Fibroblast of pulmonary artery (primary cell): ENCODE measurements at regions not wholly inside any gene's neighbourhood (a gene's known extent, or its start where the extent isn't known, plus 50 kb on each side); places are given as distances from the start of the nearest gene placed in this dataset.

Source experiments
- DNase-seq: peaks from one replicate; pipeline ENCODE4 v3.0.0-alpha.2; 2010; ENCODE audit warnings: low read depth
- H3K4me3 ChIP-seq: replicated peaks from 2 replicates; pipeline ENCODE4 v1.5.1; 2011; ENCODE audit warnings: low read depth, mild to moderate bottlenecking, control low read depth, low read length, moderate library complexity
- CTCF ChIP-seq: IDR thresholded peaks from 2 replicates; pipeline ENCODE4 v1.5.1; 2011; ENCODE audit warnings: mild to moderate bottlenecking, control low read depth, low read length, inconsistent platforms; ENCODE audit errors: missing control alignments

- TF ChIP-seq CTCF: no peak
- H3K4me3 ChIP-seq: no peak overlapping the region
- DNase-seq: no peak
These were observed 587.2 kb downstream of the BUD13 start for GRCh38 chr11:116185551-116185950.

- no peak for DNase-seq
- no peak overlapping the region for H3K4me3 ChIP-seq
- no peak for TF ChIP-seq CTCF
These were observed 588.0 kb downstream of the BUD13 start for GRCh38 chr11:116184763-116185162.

GRCh38 chr11:116182356-116182966, 590.3 kb downstream of the BUD13 start:
- H3K4me3 ChIP-seq: no peak overlapping the region
- DNase-seq: no peak
- TF ChIP-seq CTCF: no peak

- no peak for TF ChIP-seq CTCF
- H3K4me3 ChIP-seq: no peak overlapping the region
- no peak for DNase-seq
These were observed 591.8 kb downstream of the BUD13 start for GRCh38 chr11:116180806-116181600.

- TF ChIP-seq CTCF: no peak
- H3K4me3 ChIP-seq: no peak overlapping the region
- DNase-seq: no peak
These were observed 593.4 kb downstream of the BUD13 start for GRCh38 chr11:116179401-116179800.

GRCh38 chr11:116177521-116178210, 595.1 kb downstream of the BUD13 start:
- H3K4me3 ChIP-seq: no peak overlapping the region
- DNase-seq: no peak
- no peak for TF ChIP-seq CTCF
